HUES6 (cell line): ENCODE measurements at regions not wholly inside any gene's neighbourhood (a gene's known extent, or its start where the extent isn't known, plus 50 kb on each side); places are given as distances from the start of the nearest gene placed in this dataset.

Experiments used
- H3K27ac ChIP-seq: 2 replicates; pipeline ENCODE4 v1.7.0; 2013; ENCODE audit warnings: low read depth, mild to moderate bottlenecking, low read length, inconsistent platforms
- H3K27me3 ChIP-seq: 2 replicates; pipeline ENCODE4 v1.6.1; 2013; ENCODE audit warnings: low read length; ENCODE audit not compliant: control insufficient read depth, insufficient read depth
- H3K36me3 ChIP-seq: 2 replicates; pipeline ENCODE4 v1.6.1; 2013; ENCODE audit warnings: low read length; ENCODE audit not compliant: control insufficient read depth, insufficient read depth
- H3K4me1 ChIP-seq: 2 replicates; pipeline ENCODE4 v1.6.1; 2013; ENCODE audit warnings: low read length; ENCODE audit not compliant: control insufficient read depth, insufficient read depth
- H3K4me3 ChIP-seq: 2 replicates; pipeline ENCODE4 v1.5.1; 2013; ENCODE audit warnings: low read depth, low read length
- H3K9ac ChIP-seq: one replicate; pipeline ENCODE4 v1.6.1; 2013; ENCODE audit warnings: mild to moderate bottlenecking, low read length
- H3K9me3 ChIP-seq: 2 replicates; pipeline ENCODE4 v1.6.1; 2013; ENCODE audit warnings: low read depth, low read length; ENCODE audit not compliant: control insufficient read depth, insufficient read depth

- H3K36me3 ChIP-seq = no peaks in the 10 kb centered on the region
- no peaks in the 10 kb centered on the region for H3K4me1 ChIP-seq
- peaks cover 8% of the 10 kb centered on the region for H3K9me3 ChIP-seq
These were observed 388.9 kb upstream of the NPVF start for GRCh38 chr7:25617214-25617613.

GRCh38 chr7:25617673-25618072 lies 389.4 kb upstream of the NPVF start:
- Histone ChIP-seq H3K27me3 (no peaks in the 10 kb centered on the region), H3K9ac (no peak overlapping the region), H3K36me3 (no peaks in the 10 kb centered on the region), H3K4me3 (no peak overlapping the region), H3K9me3 (peaks cover 4% of the 10 kb centered on the region), H3K27ac (no peak overlapping the region), H3K4me1 (no peaks in the 10 kb centered on the region)

More at GRCh38 chr7:25617214-25617613, 388.9 kb upstream of the NPVF start:
- Histone ChIP-seq H3K27me3 (no peaks in the 10 kb centered on the region), H3K9ac (no peak overlapping the region), H3K4me3 (no peak overlapping the region), H3K27ac (no peak overlapping the region)

GRCh38 chr7:25619381-25619780 lies 391.1 kb upstream of the NPVF start:
- Histone ChIP-seq H3K4me1 (no peaks in the 10 kb centered on the region), H3K36me3 (no peaks in the 10 kb centered on the region), H3K4me3 (no peak overlapping the region), H3K9ac (no peak overlapping the region), H3K27ac (no peak overlapping the region), H3K9me3 (peaks cover 2% of the 10 kb centered on the region; the same call in 1 of the 2 replicates), H3K27me3 (no peaks in the 10 kb centered on the region)

GRCh38 chr7:25619963-25620799 lies 391.9 kb upstream of the NPVF start:
- no peak overlapping the region for H3K27ac ChIP-seq
- H3K9ac ChIP-seq = no peak overlapping the region
- no peaks in the 10 kb centered on the region for H3K27me3 ChIP-seq
- peaks cover 2% of the 10 kb centered on the region; the same call in 1 of the 2 replicates for H3K9me3 ChIP-seq
- H3K4me1 ChIP-seq = no peaks in the 10 kb centered on the region
- H3K4me3 ChIP-seq = no peak overlapping the region
- no peaks in the 10 kb centered on the region for H3K36me3 ChIP-seq

- no peak overlapping the region for H3K27ac ChIP-seq
- H3K9ac ChIP-seq = no peak overlapping the region
- H3K27me3 ChIP-seq = no peaks in the 10 kb centered on the region
- peaks cover 2% of the 10 kb centered on the region; the same call in 1 of the 2 replicates for H3K9me3 ChIP-seq
- no peak overlapping the region for H3K4me3 ChIP-seq
- H3K36me3 ChIP-seq = no peaks in the 10 kb centered on the region
- no peaks in the 10 kb centered on the region for H3K4me1 ChIP-seq
These were observed 393.7 kb upstream of the NPVF start for GRCh38 chr7:25621993-25622392.

GRCh38 chr7:25622695-25623094 lies 394.4 kb upstream of the NPVF start:
- no peak overlapping the region for H3K4me3 ChIP-seq
- H3K9ac ChIP-seq = no peak overlapping the region
- H3K27ac ChIP-seq = no peak overlapping the region
- no peaks in the 10 kb centered on the region for H3K27me3 ChIP-seq
- H3K9me3 ChIP-seq = peaks cover 2% of the 10 kb centered on the region; the same call in 1 of the 2 replicates
- H3K36me3 ChIP-seq = no peaks in the 10 kb centered on the region
- no peaks in the 10 kb centered on the region for H3K4me1 ChIP-seq

GRCh38 chr7:25624051-25624450 lies 395.8 kb upstream of the NPVF start:
- no peaks in the 10 kb centered on the region for H3K27me3 ChIP-seq
- H3K9me3 ChIP-seq = peaks cover 2% of the 10 kb centered on the region; the same call in 1 of the 2 replicates
- peaks cover 7% of the 10 kb centered on the region for H3K4me1 ChIP-seq
- no peak overlapping the region for H3K9ac ChIP-seq
- H3K27ac ChIP-seq = no peak overlapping the region
- H3K4me3 ChIP-seq = no peak overlapping the region
- no peaks in the 10 kb centered on the region for H3K36me3 ChIP-seq

- Histone ChIP-seq H3K27me3 (no peaks in the 10 kb centered on the region), H3K9ac (no peak overlapping the region), H3K27ac (no peak overlapping the region)
These were observed 396.5 kb upstream of the NPVF start for GRCh38 chr7:25624833-25625232.

GRCh38 chr7:25625306-25625992 lies 397.2 kb upstream of the NPVF start:
- H3K4me1 ChIP-seq = peaks cover 7% of the 10 kb centered on the region
- H3K27ac ChIP-seq = no peak overlapping the region

More at GRCh38 chr7:25624833-25625232, 396.5 kb upstream of the NPVF start:
- Histone ChIP-seq H3K36me3 (no peaks in the 10 kb centered on the region), H3K4me3 (no peak overlapping the region), H3K9me3 (peaks cover 2% of the 10 kb centered on the region; the same call in 1 of the 2 replicates), H3K4me1 (peaks cover 7% of the 10 kb centered on the region)

GRCh38 chr7:25626451-25627131 lies 398.3 kb upstream of the NPVF start:
- H3K36me3 ChIP-seq = no peaks in the 10 kb centered on the region
- no peak overlapping the region for H3K27ac ChIP-seq
- peaks cover under 1% of the 10 kb centered on the region; the same call in 1 of the 2 replicates for H3K9me3 ChIP-seq
- peaks cover 7% of the 10 kb centered on the region for H3K4me1 ChIP-seq
- H3K9ac ChIP-seq = no peak overlapping the region
- no peaks in the 10 kb centered on the region for H3K27me3 ChIP-seq
- no peak overlapping the region for H3K4me3 ChIP-seq

More at GRCh38 chr7:25625306-25625992, 397.2 kb upstream of the NPVF start:
- Histone ChIP-seq H3K27me3 (no peaks in the 10 kb centered on the region), H3K9ac (no peak overlapping the region), H3K4me3 (no peak overlapping the region), H3K36me3 (no peaks in the 10 kb centered on the region), H3K9me3 (peaks cover 2% of the 10 kb centered on the region; the same call in 1 of the 2 replicates)
